ENCODE measurements at regions not wholly inside any gene's neighbourhood (a gene's known extent, or its start where the extent isn't known, plus 50 kb on each side); places are given as distances from the start of the nearest gene placed in this dataset.

- ChIA-PET CTCF (no interaction called here), POLR2A (no interaction called here)
- no peak overlapping the region for H3K4me3 Mint-ChIP-seq
- peaks cover 4% of the 10 kb centered on the region for H3K4me1 Mint-ChIP-seq
- no peaks in the 10 kb centered on the region for H3K36me3 Mint-ChIP-seq (ENCODE audit: low read depth)
- H3K27ac Mint-ChIP-seq, result no peak overlapping the region
- peaks cover 5% of the 10 kb centered on the region for H3K27me3 Mint-ChIP-seq
- peaks cover under 1% of the 10 kb centered on the region for H3K9me3 Mint-ChIP-seq
- DNase-seq, result no peak
Measured at GRCh38 chr4:95601356-95601755, 52.6 kb upstream of the UNC5C start.

DNA sequence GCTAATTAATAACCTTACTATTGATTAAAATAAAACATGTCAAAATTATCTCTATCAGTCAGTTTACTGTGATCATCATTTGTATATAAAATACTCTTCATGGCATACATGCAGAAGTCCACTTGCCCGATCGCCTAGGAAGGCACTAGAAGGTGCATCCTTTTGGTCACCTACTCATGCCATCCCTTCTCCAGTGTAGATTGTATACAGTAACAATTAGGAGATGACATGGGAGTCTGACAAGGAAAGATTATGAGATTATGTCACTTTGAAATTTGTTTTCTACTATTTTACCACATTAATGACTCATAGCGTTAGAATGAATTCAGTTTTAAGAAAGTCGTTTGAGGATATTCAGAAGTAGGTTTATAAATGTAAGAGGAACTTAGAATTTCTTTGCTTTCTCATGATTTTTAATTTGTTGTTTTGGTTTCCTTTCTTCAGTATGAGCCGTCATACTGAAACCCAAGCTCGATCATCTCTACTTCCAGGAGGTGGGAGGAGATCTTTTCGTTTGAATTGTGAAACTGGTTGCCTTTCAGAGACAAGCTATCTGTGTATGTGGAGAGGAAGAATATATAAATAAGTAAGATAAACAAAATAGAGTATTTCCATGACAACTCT lies 51.1 kb upstream of the UNC5C start:
- no peaks in the 10 kb centered on the region for H3K9me3 Mint-ChIP-seq
- no peak overlapping the region for H3K27ac Mint-ChIP-seq
- no peak overlapping the region for H3K4me3 Mint-ChIP-seq
- no peak for DNase-seq
- H3K27me3 Mint-ChIP-seq, result peaks cover 5% of the 10 kb centered on the region
- ChIA-PET CTCF (no interaction called here), POLR2A (no interaction called here)
- peaks cover 4% of the 10 kb centered on the region for H3K4me1 Mint-ChIP-seq
- H3K36me3 Mint-ChIP-seq (ENCODE audit: low read depth), result no peaks in the 10 kb centered on the region
